SK-N-SH (cell line): ENCODE measurements at regions not wholly inside any gene's neighbourhood (a gene's known extent, or its start where the extent isn't known, plus 50 kb on each side); places are given as distances from the start of the nearest gene placed in this dataset.

Experiments used
- CTCF ChIA-PET: fragments of 300-600, 350-600 bp; formaldehyde crosslinking; extraction: SDS; loops from one replicate; lab custom pipeline; 2021; lab: Yijun Ruan, JAX
- POLR2A ChIA-PET: fragments of 350-600 bp; sonication (Branson Sonifier 250); formaldehyde crosslinking; extraction: SDS; loops from one replicate; lab custom pipeline; 2020; ENCODE audit warnings: antibody characterized with exemption, inconsistent platforms; lab: Yijun Ruan, JAX
- DNase-seq: peaks from one replicate; pipeline ENCODE4 v3.0.0; 2012
- H2AFZ ChIP-seq: fragments of 200-600 bp; sonication (generic); 2 replicates; pipeline ENCODE4 v1.8.1; 2016; ENCODE audit warnings: antibody characterized with exemption, mild to moderate bottlenecking, low read depth
- H3F3A ChIP-seq: fragments of 200-600 bp; sonication (generic); replicated peaks from 2 replicates; pipeline ENCODE3; 2016; ENCODE audit warnings: antibody characterized with exemption, mild to moderate bottlenecking; ENCODE audit not compliant: insufficient read depth
- H3K27ac ChIP-seq, 2 experiments: fragments of 200-500 bp in 1 of 2; fragments of 200-600 bp in 1 of 2; sonication (Bioruptor generic) in 1 of 2; sonication (generic), shearing (Covaris generic) in 1 of 2; 2 replicates each; pipeline versions ENCODE4 v1.5.1 to v1.6.1; 2014 to 2016; ENCODE audit warnings: low read depth in 2 of 2, inconsistent platforms in 1 of 2, low read length in 1 of 2, mild to moderate bottlenecking in 1 of 2, mixed read lengths in 1 of 2
- H3K27me3 ChIP-seq: fragments of 200-600 bp; sonication (generic), shearing (Covaris generic); 2 replicates; pipeline ENCODE4 v1.6.1; 2016; ENCODE audit warnings: mixed run types; ENCODE audit not compliant: insufficient read depth
- H3K36me3 ChIP-seq, 2 experiments: fragments of 200-500 bp in 1 of 2; fragments of 200-600 bp in 1 of 2; sonication (Bioruptor generic) in 1 of 2; sonication (generic) in 1 of 2; replicated peaks in 1 of 2; 2 replicates each; pipeline versions ENCODE3 to v1.5.1; 2014 to 2016; ENCODE audit warnings: low read length in 1 of 2, mild to moderate bottlenecking in 1 of 2; ENCODE audit not compliant: insufficient read depth in 2 of 2, control insufficient read depth in 1 of 2
- H3K4me1 ChIP-seq, 2 experiments: fragments of 200-500 bp in 1 of 2; fragments of 200-600 bp in 1 of 2; sonication (Bioruptor generic) in 1 of 2; sonication (generic), shearing (Covaris generic) in 1 of 2; 2 replicates each; pipeline versions ENCODE4 v1.5.1 to v1.6.1; 2014 to 2016; ENCODE audit warnings: low read depth in 1 of 2, low read length in 1 of 2, mixed run types in 1 of 2; ENCODE audit not compliant: insufficient read depth in 2 of 2, control insufficient read depth in 1 of 2
- H3K4me2 ChIP-seq: fragments of 200-600 bp; sonication (generic), shearing (Covaris generic); 2 replicates; pipeline ENCODE4 v1.6.1; 2017; ENCODE audit warnings: mixed run types
- H3K4me3 ChIP-seq, 2 experiments: fragments of 200-500 bp in 1 of 2; fragments of 200-600 bp in 1 of 2; sonication (Bioruptor generic) in 1 of 2; sonication (generic), shearing (Covaris generic) in 1 of 2; 2 replicates each; pipeline versions ENCODE4 v1.5.1 to v1.8.1; 2014 to 2016; ENCODE audit warnings: low read depth in 2 of 2, inconsistent platforms in 1 of 2, low read length in 1 of 2, mild to moderate bottlenecking in 1 of 2, mixed read lengths in 1 of 2, moderate library complexity in 1 of 2
- H3K79me2 ChIP-seq: fragments of 200-600 bp; sonication (generic); 2 replicates; pipeline ENCODE4 v1.8.1; 2017; ENCODE audit warnings: mild to moderate bottlenecking; ENCODE audit not compliant: insufficient read depth
- H3K9ac ChIP-seq: fragments of 200-600 bp; sonication (generic); 2 replicates; pipeline ENCODE4 v1.6.1; 2017; ENCODE audit warnings: mixed run types
- H3K9me2 ChIP-seq: fragments of 200-600 bp; sonication (generic); 2 replicates; pipeline ENCODE4 v1.6.1; 2017; ENCODE audit warnings: mixed run types
- H3K9me3 ChIP-seq: fragments of 200-600 bp; sonication (generic); 2 replicates; pipeline ENCODE4 v1.6.1; 2017; ENCODE audit warnings: mixed run types, mild to moderate bottlenecking, moderate library complexity
- H4K20me1 ChIP-seq: fragments of 200-600 bp; sonication (generic); 2 replicates; pipeline ENCODE4 v1.6.1; 2017; ENCODE audit warnings: mild to moderate bottlenecking, mixed run types; ENCODE audit not compliant: insufficient read depth
- ELF1 ChIP-seq: IDR thresholded peaks from 2 replicates; pipeline ENCODE4 v1.4.0; 2012
- GABPA ChIP-seq: IDR thresholded peaks from 2 replicates; pipeline ENCODE4 v1.4.0; 2012; ENCODE audit warnings: low read depth, mild to moderate bottlenecking
- GATA2 ChIP-seq: sonication (generic); formaldehyde crosslinking; IDR thresholded peaks from 2 replicates; pipeline ENCODE4 v1.5.0; 2020; ENCODE audit warnings: mild to moderate bottlenecking, missing genetic modification reagents
- MXI1 ChIP-seq: IDR thresholded peaks from 2 replicates; pipeline ENCODE4 v1.6.1; 2012; ENCODE audit warnings: mild to moderate bottlenecking, low read depth, low read length, improper control_type of control experiment
- NRF1 ChIP-seq: IDR thresholded peaks from 2 replicates; pipeline ENCODE4 v1.6.1; 2012; ENCODE audit warnings: low read depth, mild to moderate bottlenecking, low read length
- RAD21 ChIP-seq: IDR thresholded peaks from 2 replicates; pipeline ENCODE4 v1.6.1; 2012; ENCODE audit warnings: mild to moderate bottlenecking, low read length
- RCOR1 ChIP-seq: fragments of 150-350 bp; IDR thresholded peaks from 2 replicates; pipeline ENCODE4 v1.6.1; 2017; ENCODE audit warnings: antibody characterized with exemption, low read length
- RXRA ChIP-seq: IDR thresholded peaks from 2 replicates; pipeline ENCODE4 v1.4.0; 2012; ENCODE audit warnings: low read depth, mild to moderate bottlenecking, borderline replicate concordance
- SMC3 ChIP-seq: IDR thresholded peaks from 2 replicates; pipeline ENCODE4 v1.6.1; 2012; ENCODE audit warnings: low read depth, low read length, improper control_type of control experiment
- YY1 ChIP-seq: IDR thresholded peaks from 2 replicates; pipeline ENCODE4 v1.4.0; 2012; ENCODE audit warnings: low read depth, mild to moderate bottlenecking
- WGBS: methylation state at CpG from one replicate; pipeline ENCODE4 v1.1.6; 2017; ENCODE audit warnings: low lambda C conversion rate; 5-methylcytosine and 5-hydroxymethylcytosine counted together
- TF ChIP-seq, protein P1 (sequence below): IDR thresholded peaks from 2 replicates; pipeline ENCODE4 v1.4.0; 2012; ENCODE audit warnings: low read depth
- TF ChIP-seq, protein P2 (sequence below): IDR thresholded peaks from 2 replicates; pipeline ENCODE4 v1.4.0; 2012; ENCODE audit warnings: low read depth, borderline replicate concordance
- TF ChIP-seq, protein P3 (sequence below): IDR thresholded peaks from 2 replicates; pipeline ENCODE4; 2012

DNA sequence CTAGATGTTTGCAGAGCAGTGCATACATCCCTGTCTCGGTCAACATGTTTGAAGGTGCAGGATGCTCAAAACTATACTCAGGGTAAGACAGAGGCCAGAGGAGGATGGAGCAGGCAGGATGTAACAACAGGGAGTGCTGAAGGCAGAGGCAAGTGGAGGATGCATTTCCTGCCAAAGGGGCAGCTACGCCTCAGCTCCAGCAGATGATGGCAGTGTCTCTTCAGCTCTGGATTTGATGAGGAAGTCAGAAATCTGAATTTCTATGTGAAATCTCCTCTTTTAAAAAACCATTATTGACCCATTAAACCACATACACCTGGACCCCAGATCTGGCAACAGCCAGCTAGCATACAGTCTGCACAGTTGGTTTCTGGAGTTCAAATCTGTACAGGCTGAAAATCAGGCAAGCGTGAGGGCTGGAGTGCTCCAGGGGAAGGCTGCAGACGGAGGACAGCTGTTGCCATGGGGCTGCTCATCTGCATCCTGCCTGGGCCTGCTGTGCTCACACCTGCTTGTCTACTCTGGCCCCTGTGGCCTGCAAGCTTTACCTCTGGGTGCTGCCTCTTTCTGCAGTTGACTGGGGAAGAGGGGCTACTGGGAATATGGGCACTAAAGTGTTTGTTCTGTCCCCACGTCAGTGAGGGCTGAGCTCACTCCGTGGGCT is 152.9 kb upstream of the SLC28A3 start:
- H3K9me2 ChIP-seq = no peaks in the 10 kb centered on the region
- no peaks in the 10 kb centered on the region for H3K36me3 ChIP-seq
- no peaks in the 10 kb centered on the region for H3K79me2 ChIP-seq
- no peaks in the 10 kb centered on the region for H3K27me3 ChIP-seq
- H3F3A ChIP-seq = no peaks in the 10 kb centered on the region
- H3K4me3 ChIP-seq = no peak overlapping the region
- CTCF ChIA-PET = interaction anchor here (1.1 to 1.5 kb wide), 3 partner anchors 9 to 1117 kb away, joined by 3 to 5 read pairs (median 4); no protein-coding TSS in a partner anchor
- no peaks in the 10 kb centered on the region for H4K20me1 ChIP-seq
- no peak overlapping the region for H2AFZ ChIP-seq
- no peak overlapping the region for H3K9ac ChIP-seq
- POLR2A ChIA-PET = no interaction called here
- no peak overlapping the region for H3K27ac ChIP-seq
- H3K4me1 ChIP-seq = peaks cover 0 to 4% of the 10 kb centered on the region in 2 experiments; a peak in 1 of 4 replicates
- no peak overlapping the region for H3K4me2 ChIP-seq
- TF ChIP-seq, protein P1, sequence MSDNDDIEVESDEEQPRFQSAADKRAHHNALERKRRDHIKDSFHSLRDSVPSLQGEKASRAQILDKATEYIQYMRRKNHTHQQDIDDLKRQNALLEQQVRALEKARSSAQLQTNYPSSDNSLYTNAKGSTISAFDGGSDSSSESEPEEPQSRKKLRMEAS = no peak
- peak; percentile 38 for TF ChIP-seq RAD21
- H3K9me3 ChIP-seq = no peaks in the 10 kb centered on the region
- no peak for DNase-seq
- 24% methylated on average over 6 of the region's 6 CpGs for WGBS

DNA sequence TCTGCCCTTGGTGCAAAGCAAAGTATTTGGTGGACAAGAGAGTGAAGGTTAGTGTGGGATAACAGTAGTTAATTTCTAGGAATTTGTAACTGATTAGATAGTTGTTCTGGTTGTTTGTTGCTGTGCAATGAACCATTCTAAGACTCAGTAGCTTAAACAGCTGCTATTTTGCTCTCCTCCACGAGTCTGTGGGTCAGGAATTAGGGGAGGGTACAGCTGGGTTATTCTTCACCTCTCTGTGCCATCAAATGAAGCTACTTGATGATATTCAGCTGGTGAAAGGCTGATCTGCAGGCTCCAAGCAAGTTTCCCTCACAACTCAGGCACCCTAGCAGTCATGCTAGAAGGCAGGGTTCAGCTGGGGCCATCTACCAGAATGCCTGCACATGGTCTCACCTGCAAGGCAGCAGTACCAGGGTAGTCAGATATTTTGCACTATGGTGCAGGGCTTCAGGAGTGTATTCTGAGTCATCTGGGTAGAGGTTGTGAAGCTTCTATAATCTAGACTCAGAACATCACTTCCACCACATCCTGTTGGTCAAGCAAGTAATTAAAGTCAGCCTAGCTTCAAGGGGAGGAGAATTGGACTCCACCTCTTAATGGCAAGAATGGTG is 159.5 kb upstream of the SLC28A3 start:
- H3K79me2 ChIP-seq = no peaks in the 10 kb centered on the region
- ChIA-PET CTCF (interaction anchor here (1.4 kb wide), 1 partner anchor 9 kb away, joined by 3 read pairs; no protein-coding TSS in a partner anchor), POLR2A (no interaction called here)
- no peak overlapping the region for H3K4me3 ChIP-seq
- no peaks in the 10 kb centered on the region for H3K9me2 ChIP-seq
- no peak overlapping the region for H3K27ac ChIP-seq
- no peak overlapping the region for H2AFZ ChIP-seq
- no peaks in the 10 kb centered on the region for H3K9me3 ChIP-seq
- DNase-seq = no peak
- H3K4me2 ChIP-seq = no peak overlapping the region
- WGBS = 0% methylated on average over 1 of the region's 1 CpG
- H3K9ac ChIP-seq = no peak overlapping the region
- no peaks in the 10 kb centered on the region for H3K27me3 ChIP-seq
- H3K36me3 ChIP-seq = no peaks in the 10 kb centered on the region
- H4K20me1 ChIP-seq = no peaks in the 10 kb centered on the region
- no peaks in the 10 kb centered on the region for H3F3A ChIP-seq
- TF ChIP-seq, protein P2, sequence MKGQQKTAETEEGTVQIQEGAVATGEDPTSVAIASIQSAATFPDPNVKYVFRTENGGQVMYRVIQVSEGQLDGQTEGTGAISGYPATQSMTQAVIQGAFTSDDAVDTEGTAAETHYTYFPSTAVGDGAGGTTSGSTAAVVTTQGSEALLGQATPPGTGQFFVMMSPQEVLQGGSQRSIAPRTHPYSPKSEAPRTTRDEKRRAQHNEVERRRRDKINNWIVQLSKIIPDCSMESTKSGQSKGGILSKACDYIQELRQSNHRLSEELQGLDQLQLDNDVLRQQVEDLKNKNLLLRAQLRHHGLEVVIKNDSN = no peak
- TF ChIP-seq GATA2 (CRISPR knock-in tag) = no peak
- TF ChIP-seq RCOR1 = no peak
- H3K4me1 ChIP-seq = peaks cover 0 to 2% of the 10 kb centered on the region in 2 experiments; a peak in 1 of 4 replicates

DNA sequence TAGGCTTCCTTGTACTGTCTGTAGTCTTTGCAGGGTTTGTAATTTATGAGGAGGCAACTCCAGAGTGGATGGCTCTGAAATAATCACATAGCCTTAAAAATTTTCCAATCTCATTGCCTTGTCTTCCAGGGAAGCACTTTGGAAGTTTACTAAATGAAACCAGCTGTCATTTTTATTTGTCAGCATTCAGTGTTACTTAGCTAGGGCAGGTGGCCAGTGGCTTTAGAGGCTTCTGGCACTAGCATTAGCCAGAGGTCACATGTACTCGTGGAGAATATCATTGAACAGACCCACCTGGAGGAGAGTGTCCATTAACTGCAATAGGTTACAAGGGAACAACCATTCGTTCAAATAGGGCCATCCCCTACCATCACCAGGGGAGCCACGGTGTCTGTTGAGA is 160.3 kb upstream of the SLC28A3 start:
- Histone ChIP-seq H3K9ac (no peak overlapping the region), H2AFZ (no peak overlapping the region), H3K79me2 (no peaks in the 10 kb centered on the region), H3K4me1 (peaks cover 0 to 2% of the 10 kb centered on the region in 2 experiments; a peak in 1 of 4 replicates), H3K4me3 (no peak overlapping the region), H3F3A (no peaks in the 10 kb centered on the region), H3K27me3 (no peaks in the 10 kb centered on the region), H4K20me1 (no peaks in the 10 kb centered on the region), H3K9me2 (no peaks in the 10 kb centered on the region), H3K27ac (no peak overlapping the region), H3K4me2 (no peak overlapping the region), H3K36me3 (no peaks in the 10 kb centered on the region), H3K9me3 (no peaks in the 10 kb centered on the region)
- TF ChIP-seq NRF1 (no peak), ELF1 (no peak), SMC3 (no peak), MXI1 (no peak), RAD21 (no peak), RXRA (no peak), YY1 (no peak), GABPA (no peak)
- TF ChIP-seq, protein P1 = no peak
- TF ChIP-seq, protein P3, sequence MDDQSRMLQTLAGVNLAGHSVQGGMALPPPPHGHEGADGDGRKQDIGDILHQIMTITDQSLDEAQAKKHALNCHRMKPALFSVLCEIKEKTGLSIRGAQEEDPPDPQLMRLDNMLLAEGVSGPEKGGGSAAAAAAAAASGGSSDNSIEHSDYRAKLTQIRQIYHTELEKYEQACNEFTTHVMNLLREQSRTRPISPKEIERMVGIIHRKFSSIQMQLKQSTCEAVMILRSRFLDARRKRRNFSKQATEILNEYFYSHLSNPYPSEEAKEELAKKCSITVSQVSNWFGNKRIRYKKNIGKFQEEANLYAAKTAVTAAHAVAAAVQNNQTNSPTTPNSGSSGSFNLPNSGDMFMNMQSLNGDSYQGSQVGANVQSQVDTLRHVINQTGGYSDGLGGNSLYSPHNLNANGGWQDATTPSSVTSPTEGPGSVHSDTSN = no peak
- no peak for DNase-seq
- ChIA-PET POLR2A (no interaction called here), CTCF (interaction anchor here (1.4 kb wide), 1 partner anchor 10 kb away, joined by 3 read pairs; no protein-coding TSS in a partner anchor)
- WGBS = 6% methylated on average over 3 of the region's 3 CpGs
